Skeletal muscle tissue (tissue), 3 donors: ENCODE measurements at regions not wholly inside any gene's neighbourhood (a gene's known extent, or its start where the extent isn't known, plus 50 kb on each side); places are given as distances from the start of the nearest gene placed in this dataset.
"Not testable (repeated sequence)": the region's sequence is repeated elsewhere in the genome, so short reads cannot be mapped to it uniquely, and the experiment has no call there.

Source experiments
- H3K27ac ChIP-seq: one replicate; pipeline ENCODE4 v1.7.0; 2013; ENCODE audit warnings: mild to moderate bottlenecking, low read depth, low read length, inconsistent platforms
- H3K27me3 ChIP-seq, 3 donors: one replicate each; pipeline ENCODE4 v1.7.0; 2013; ENCODE audit warnings: low read length in 3 of 3; ENCODE audit not compliant: control insufficient read depth in 3 of 3, insufficient read depth in 3 of 3
- H3K36me3 ChIP-seq, 3 donors: one replicate each; pipeline ENCODE4 v1.7.0; 2013; ENCODE audit warnings: low read length in 3 of 3; ENCODE audit not compliant: control insufficient read depth in 3 of 3, insufficient read depth in 3 of 3
- H3K4me1 ChIP-seq, 3 donors: one replicate each; pipeline ENCODE4 v1.7.0; 2013; ENCODE audit warnings: low read length in 3 of 3, mild to moderate bottlenecking in 3 of 3; ENCODE audit not compliant: control insufficient read depth in 3 of 3, insufficient read depth in 3 of 3
- H3K4me3 ChIP-seq, 3 donors: one replicate each; pipeline ENCODE4 v1.7.0; 2013; ENCODE audit warnings: low read length in 3 of 3
- H3K9ac ChIP-seq, 3 donors: one replicate each; pipeline ENCODE4 v1.7.0; 2013; ENCODE audit warnings: low read length in 3 of 3, mild to moderate bottlenecking in 3 of 3, moderate library complexity in 2 of 3, low read depth in 1 of 3
- H3K9me3 ChIP-seq, 3 donors: one replicate each; pipeline ENCODE4 v1.7.0; 2013; ENCODE audit warnings: low read length in 3 of 3; ENCODE audit not compliant: control insufficient read depth in 3 of 3
- donor health status: Osteomylitis.

GRCh38 chr1:177869011-177869410, 100.8 kb downstream of the SEC16B start:
- H3K9ac ChIP-seq, H3K9me3 ChIP-seq, H3K36me3 ChIP-seq, H3K4me3 ChIP-seq, H3K27me3 ChIP-seq, H3K4me1 ChIP-seq, H3K27ac ChIP-seq: not testable (repeated sequence)

- Histone ChIP-seq H3K9ac (no peak overlapping the region), H3K4me3 (no peak overlapping the region), H3K9me3 (no peaks in the 10 kb centered on the region), H3K36me3 (no peaks in the 10 kb centered on the region), H3K27ac (no peak overlapping the region), H3K27me3 (no peaks in the 10 kb centered on the region), H3K4me1 (peaks cover 0 to 12% (median 0%) of the 10 kb centered on the region in 3 donors)
These were observed 104.1 kb downstream of the SEC16B start for GRCh38 chr1:177865807-177866206.

- H3K9me3 ChIP-seq, result no peaks in the 10 kb centered on the region
- no peak overlapping the region for H3K9ac ChIP-seq
- H3K27ac ChIP-seq, result no peak overlapping the region
- no peaks in the 10 kb centered on the region for H3K36me3 ChIP-seq
- H3K4me1 ChIP-seq, result peaks cover 0 to 12% (median 0%) of the 10 kb centered on the region in 3 donors
- no peak overlapping the region for H3K4me3 ChIP-seq
- no peaks in the 10 kb centered on the region for H3K27me3 ChIP-seq
These were observed 105.1 kb downstream of the SEC16B start for GRCh38 chr1:177864538-177865305.

- no peaks in the 10 kb centered on the region for H3K36me3 ChIP-seq
- H3K4me3 ChIP-seq, result no peak overlapping the region
- H3K4me1 ChIP-seq, result peaks cover 0 to 14% (median 0%) of the 10 kb centered on the region in 3 donors
These were observed 106.1 kb downstream of the SEC16B start for GRCh38 chr1:177863796-177864195.

GRCh38 chr1:177862916-177863315, 106.9 kb downstream of the SEC16B start:
- no peaks in the 10 kb centered on the region for H3K36me3 ChIP-seq
- peaks cover 0 to 18% (median 0%) of the 10 kb centered on the region in 3 donors for H3K4me1 ChIP-seq
- no peaks in the 10 kb centered on the region for H3K9me3 ChIP-seq
- H3K9ac ChIP-seq, result no peak overlapping the region
- no peak overlapping the region for H3K27ac ChIP-seq
- no peaks in the 10 kb centered on the region for H3K27me3 ChIP-seq
- H3K4me3 ChIP-seq, result no peak overlapping the region

More at GRCh38 chr1:177863796-177864195, 106.1 kb downstream of the SEC16B start:
- H3K9ac ChIP-seq, result no peak overlapping the region
- no peak overlapping the region for H3K27ac ChIP-seq
- H3K27me3 ChIP-seq, result no peaks in the 10 kb centered on the region
- H3K9me3 ChIP-seq, result no peaks in the 10 kb centered on the region

DNA sequence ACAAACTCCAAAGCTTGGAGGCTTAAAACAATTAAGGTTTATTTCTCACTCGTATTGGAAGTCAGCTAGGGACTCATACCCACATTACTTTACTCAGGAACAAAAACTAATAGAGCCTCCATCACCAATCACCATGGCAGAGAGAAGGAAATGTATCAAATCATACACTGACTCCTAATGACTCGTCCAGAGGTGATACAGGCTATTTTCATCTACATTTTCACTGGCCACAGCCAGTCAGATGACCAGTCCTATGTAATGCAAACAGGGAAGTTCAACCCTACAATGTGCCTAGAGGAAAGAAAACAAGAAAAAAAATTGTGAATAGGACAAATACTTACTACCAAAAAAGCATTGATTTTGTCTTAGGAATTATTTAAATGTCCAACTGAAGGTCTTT, 110.3 kb downstream of the SEC16B start:
- Histone ChIP-seq H3K4me1 (peaks cover 0 to 14% (median 0%) of the 10 kb centered on the region in 3 donors), H3K9me3 (no peaks in the 10 kb centered on the region), H3K36me3 (no peaks in the 10 kb centered on the region), H3K9ac (no peak overlapping the region), H3K27me3 (no peaks in the 10 kb centered on the region), H3K27ac (no peak overlapping the region), H3K4me3 (no peak overlapping the region)

DNA sequence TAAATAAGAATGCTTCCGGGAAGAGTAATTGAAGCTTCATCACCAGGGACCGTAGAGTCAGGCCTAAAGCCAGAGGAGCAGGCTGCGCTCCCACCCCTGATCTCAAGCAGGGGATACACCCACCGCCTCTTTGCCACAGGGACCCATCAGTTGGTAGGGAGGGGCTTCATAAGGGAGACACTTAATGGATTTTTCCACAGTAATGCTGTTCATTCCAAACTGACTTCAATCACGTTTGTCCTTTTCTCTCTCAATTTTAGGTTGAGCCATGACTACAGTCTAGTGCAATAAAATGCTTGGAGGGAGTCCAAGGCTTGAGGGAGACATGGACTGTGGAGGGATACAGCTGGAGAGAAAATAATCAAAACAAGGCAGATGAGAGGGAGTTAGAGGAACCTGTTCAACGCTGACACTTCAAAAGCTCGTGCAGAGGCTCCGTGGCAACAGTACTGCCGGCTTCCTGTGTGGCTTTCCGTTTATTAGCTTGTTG, 111.5 kb downstream of the SEC16B start:
- Histone ChIP-seq H3K27me3 (no peaks in the 10 kb centered on the region), H3K36me3 (no peaks in the 10 kb centered on the region), H3K4me1 (peaks cover 0 to 6% (median 0%) of the 10 kb centered on the region in 3 donors), H3K9me3 (no peaks in the 10 kb centered on the region), H3K4me3 (no peak overlapping the region), H3K27ac (no peak overlapping the region), H3K9ac (no peak overlapping the region)

GRCh38 chr1:177857285-177857684, 112.6 kb downstream of the SEC16B start:
- H3K9me3 ChIP-seq, result no peaks in the 10 kb centered on the region
- no peaks in the 10 kb centered on the region for H3K27me3 ChIP-seq
- H3K36me3 ChIP-seq, result no peaks in the 10 kb centered on the region
- no peak overlapping the region for H3K27ac ChIP-seq
- no peak overlapping the region for H3K9ac ChIP-seq
- no peak overlapping the region for H3K4me3 ChIP-seq
- H3K4me1 ChIP-seq, result peaks cover 0 to 6% (median 0%) of the 10 kb centered on the region in 3 donors

GRCh38 chr1:177854951-177855350, 114.9 kb downstream of the SEC16B start:
- Histone ChIP-seq H3K4me1 (peaks cover 0 to 6% (median 0%) of the 10 kb centered on the region in 3 donors), H3K9me3 (no peaks in the 10 kb centered on the region), H3K27ac (no peak overlapping the region), H3K9ac (no peak overlapping the region), H3K36me3 (no peaks in the 10 kb centered on the region), H3K4me3 (no peak overlapping the region), H3K27me3 (no peaks in the 10 kb centered on the region)

GRCh38 chr1:177849579-177850290, 120.1 kb downstream of the SEC16B start:
- Histone ChIP-seq H3K27me3 (no peaks in the 10 kb centered on the region), H3K27ac (no peak overlapping the region), H3K9me3 (no peaks in the 10 kb centered on the region), H3K9ac (no peak overlapping the region), H3K36me3 (no peaks in the 10 kb centered on the region), H3K4me1 (no peaks in the 10 kb centered on the region), H3K4me3 (no peak overlapping the region)
